SK-N-MC (cell line): ENCODE measurements at regions not wholly inside any gene's neighbourhood (a gene's known extent, or its start where the extent isn't known, plus 50 kb on each side); places are given as distances from the start of the nearest gene placed in this dataset.

Source experiments
- EZH2 ChIP-seq: fragments of 200-600 bp; sonication (generic); IDR thresholded peaks from one replicate; pipeline ENCODE4 v1.6.1; 2017; ENCODE audit warnings: antibody characterized with exemption
- FOXP2 ChIP-seq: optimal IDR thresholded peaks from 2 replicates; pipeline ENCODE3; 2011; ENCODE audit warnings: mild to moderate bottlenecking, moderate library complexity; ENCODE audit not compliant: insufficient read depth; ENCODE audit errors: extremely low read length, control extremely low read depth
- POLR2AphosphoS5 ChIP-seq: IDR thresholded peaks from 2 replicates; pipeline ENCODE4 v1.6.1; 2012; ENCODE audit warnings: mild to moderate bottlenecking, low read depth, low read length, borderline replicate concordance

- TF ChIP-seq POLR2AphosphoS5 (no peak), FOXP2 (no peak), EZH2 (no peak)
These were observed 408.5 kb upstream of the RAG2 start for GRCh38 chr11:37006563-37006962.
